Neural cell (in vitro differentiated cells): ENCODE measurements at regions not wholly inside any gene's neighbourhood (a gene's known extent, or its start where the extent isn't known, plus 50 kb on each side); places are given as distances from the start of the nearest gene placed in this dataset.

ENCODE experiments used
- H2AFZ ChIP-seq: fragments of 200-600, 300-800 bp; sonication (generic), shearing (Covaris generic); 2 replicates; pipeline ENCODE4 v1.6.0; 2014; ENCODE audit warnings: low read depth, mild to moderate bottlenecking, antibody characterized with exemption, low read length, moderate library complexity
- H3F3A ChIP-seq: fragments of 200-600 bp; shearing (Covaris generic); 2 replicates; pipeline ENCODE4 v1.6.1; 2016; ENCODE audit warnings: mild to moderate bottlenecking, moderate library complexity, mixed read lengths, antibody characterized with exemption, low read length; ENCODE audit not compliant: insufficient read depth, poor library complexity, severe bottlenecking
- H3K27ac ChIP-seq: fragments of 200-600, 300-800 bp; sonication (generic), shearing (Covaris generic); 2 replicates; pipeline ENCODE4 v1.5.1; 2014; ENCODE audit warnings: mild to moderate bottlenecking, low read length, moderate library complexity
- H3K27me3 ChIP-seq: fragments of 300-800, 200-600 bp; sonication (generic), shearing (Covaris generic); 2 replicates; pipeline ENCODE4 v1.6.0; 2014; ENCODE audit warnings: mild to moderate bottlenecking, low read depth, low read length, moderate library complexity; ENCODE audit not compliant: insufficient read depth
- H3K36me3 ChIP-seq: fragments of 300-800, 200-600 bp; sonication (generic), shearing (Covaris generic); 2 replicates; pipeline ENCODE4 v1.5.1; 2014; ENCODE audit warnings: mild to moderate bottlenecking, antibody characterized with exemption, low read length, moderate library complexity; ENCODE audit not compliant: insufficient read depth
- H3K4me2 ChIP-seq: fragments of 300-800, 200-600 bp; sonication (generic), shearing (Covaris generic); 2 replicates; pipeline ENCODE4 v1.6.0; 2014; ENCODE audit warnings: mild to moderate bottlenecking, low read length
- H3K4me3 ChIP-seq: fragments of 300-800, 200-600 bp; sonication (generic), shearing (Covaris generic); 2 replicates; pipeline ENCODE4 v1.5.1; 2014; ENCODE audit warnings: mild to moderate bottlenecking, low read length, moderate library complexity
- H3K79me2 ChIP-seq: fragments of 200-600 bp; shearing (Covaris generic); replicated peaks from 2 replicates; pipeline ENCODE4 v1.6.0; 2014; ENCODE audit warnings: mild to moderate bottlenecking, low read length, moderate library complexity; ENCODE audit not compliant: insufficient read depth
- H3K9ac ChIP-seq: fragments of 300-800, 200-600 bp; sonication (generic), shearing (Covaris generic); 2 replicates; pipeline ENCODE4 v1.6.1; 2016; ENCODE audit warnings: mild to moderate bottlenecking, low read length, mixed read lengths
- H3K9me2 ChIP-seq: fragments of 200-600 bp; shearing (Covaris generic); 2 replicates; pipeline ENCODE4 v1.6.1; 2016; ENCODE audit warnings: mild to moderate bottlenecking, low read length, mixed read lengths; ENCODE audit not compliant: insufficient read depth
- H3K9me3 ChIP-seq: fragments of 200-600, 300-800 bp; sonication (generic), shearing (Covaris generic); 2 replicates; pipeline ENCODE4 v1.6.1; 2016; ENCODE audit warnings: mild to moderate bottlenecking, mixed run types, low read length, moderate library complexity, mixed read lengths
- H4K20me1 ChIP-seq: fragments of 200-600 bp; shearing (Covaris generic); 2 replicates; pipeline ENCODE4 v1.6.1; 2016; ENCODE audit warnings: mild to moderate bottlenecking, mixed run types; ENCODE audit not compliant: insufficient read depth
- CTCF ChIP-seq: fragments of 450-650 bp; IDR thresholded peaks from 2 replicates; pipeline ENCODE4 v1.5.1; 2014; ENCODE audit warnings: antibody characterized with exemption, mild to moderate bottlenecking, moderate library complexity; ENCODE audit not compliant: poor library complexity, severe bottlenecking
- EP300 ChIP-seq: fragments of 450-650 bp; conservative IDR thresholded peaks from 2 replicates; pipeline ENCODE4 v1.6.1; 2014; ENCODE audit warnings: antibody characterized with exemption, mild to moderate bottlenecking, moderate library complexity; ENCODE audit not compliant: poor library complexity, severe bottlenecking
- EZH2 ChIP-seq: fragments of 200-600, 300-800 bp; shearing (Covaris generic), sonication (generic); IDR thresholded peaks from 2 replicates; pipeline ENCODE4 v1.6.1; 2014; ENCODE audit warnings: antibody characterized with exemption, low read length, borderline replicate concordance, mild to moderate bottlenecking; ENCODE audit not compliant: insufficient read depth, poor library complexity, severe bottlenecking
- MXI1 ChIP-seq: fragments of 450-650 bp; conservative IDR thresholded peaks from 2 replicates; pipeline ENCODE4 v1.6.1; 2014; ENCODE audit warnings: antibody characterized with exemption, mild to moderate bottlenecking; ENCODE audit not compliant: poor library complexity, severe bottlenecking
- POLR2AphosphoS5 ChIP-seq: IDR thresholded peaks from 2 replicates; pipeline ENCODE4 v1.6.1; 2012
- RAD21 ChIP-seq: fragments of 450-650 bp; conservative IDR thresholded peaks from 2 replicates; pipeline ENCODE4 v1.6.1; 2014; ENCODE audit warnings: antibody characterized with exemption, mild to moderate bottlenecking, moderate library complexity
- REST ChIP-seq: IDR thresholded peaks from 2 replicates; pipeline ENCODE4 v1.6.1; 2012; ENCODE audit warnings: borderline replicate concordance
- SMC3 ChIP-seq: fragments of 450-650 bp; conservative IDR thresholded peaks from 2 replicates; pipeline ENCODE4 v1.6.1; 2014; ENCODE audit warnings: antibody characterized with exemption, mild to moderate bottlenecking, moderate library complexity; ENCODE audit not compliant: poor library complexity
- TAF1 ChIP-seq: IDR thresholded peaks from 2 replicates; pipeline ENCODE4 v1.6.1; 2012; ENCODE audit warnings: low read depth

- H4K20me1 ChIP-seq, result no peaks in the 10 kb centered on the region
- no peak overlapping the region for H3K4me3 ChIP-seq
- no peak overlapping the region for H2AFZ ChIP-seq
- peak overlapping the region; percentile 84 for H3K27ac ChIP-seq
- H3K9me3 ChIP-seq, result no peaks in the 10 kb centered on the region
- no peaks in the 10 kb centered on the region for H3K36me3 ChIP-seq
- H3K9ac ChIP-seq, result peak overlapping the region; percentile 22
- peaks cover 14% of the 10 kb centered on the region for H3F3A ChIP-seq
- no peaks in the 10 kb centered on the region for H3K9me2 ChIP-seq
- TF ChIP-seq SMC3, result no peak
- TF ChIP-seq RAD21, result no peak
- TF ChIP-seq REST, result no peak
- no peak for TF ChIP-seq TAF1
- TF ChIP-seq POLR2AphosphoS5, result no peak
- TF ChIP-seq EP300, result no peak
- no peak for TF ChIP-seq CTCF
- no peak for TF ChIP-seq MXI1
- TF ChIP-seq EZH2, result no peak
- H3K4me2 ChIP-seq, result no peak overlapping the region
- H3K27me3 ChIP-seq, result no peaks in the 10 kb centered on the region
- H3K79me2 ChIP-seq, result no peaks in the 10 kb centered on the region
These were observed 247.0 kb downstream of the TMX3 start for GRCh38 chr18:68467957-68468356.

- Histone ChIP-seq H3K4me2 (no peak overlapping the region), H3K79me2 (no peaks in the 10 kb centered on the region), H2AFZ (no peak overlapping the region), H3K4me3 (no peak overlapping the region), H3F3A (peaks cover 14% of the 10 kb centered on the region), H3K9me3 (no peaks in the 10 kb centered on the region), H3K9me2 (no peaks in the 10 kb centered on the region), H3K9ac (no peak overlapping the region), H4K20me1 (no peaks in the 10 kb centered on the region), H3K27me3 (no peaks in the 10 kb centered on the region), H3K27ac (peak overlapping the region; percentile 84), H3K36me3 (no peaks in the 10 kb centered on the region)
- TF ChIP-seq REST (no peak), EP300 (peak; percentile 45), POLR2AphosphoS5 (peak; percentile 36), SMC3 (no peak), RAD21 (no peak), TAF1 (no peak)
These were observed 247.6 kb downstream of the TMX3 start for GRCh38 chr18:68467329-68467728.
